ENCODE measurements at regions not wholly inside any gene's neighbourhood (a gene's known extent, or its start where the extent isn't known, plus 50 kb on each side); places are given as distances from the start of the nearest gene placed in this dataset.
"Not testable (repeated sequence)": the region's sequence is repeated elsewhere in the genome, so short reads cannot be mapped to it uniquely, and the experiment has no call there.

- H3K36me3 Mint-ChIP-seq (ENCODE audit: low read depth, unreplicated experiment), result no peaks in the 10 kb centered on the region
- H3K4me3 Mint-ChIP-seq (ENCODE audit: unreplicated experiment), result no peak overlapping the region
Observed at GRCh38 chr4:100340512-100341485, 150.5 kb upstream of the DDIT4L start.

DNA sequence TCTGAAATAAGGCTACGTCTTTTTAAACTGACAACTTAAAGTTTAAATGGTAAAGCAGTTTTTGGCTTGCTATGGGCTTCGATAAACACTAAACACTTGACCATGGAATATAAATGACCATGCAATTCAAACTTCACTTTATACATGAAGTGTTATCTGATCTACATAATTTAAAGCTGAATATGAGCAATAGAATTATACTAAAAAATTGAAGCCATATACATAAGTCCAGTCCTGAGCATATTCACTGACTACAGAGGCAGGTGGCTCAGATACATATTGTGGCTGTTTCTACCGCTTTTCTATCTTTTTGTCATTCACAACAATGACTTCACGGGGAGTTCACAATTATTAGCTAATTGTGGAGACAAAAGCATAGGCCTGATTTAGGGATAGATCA is 149.6 kb upstream of the DDIT4L start:
- Mint-ChIP-seq H3K27me3 (ENCODE audit: low read depth, unreplicated experiment) (no peaks in the 10 kb centered on the region), H3K36me3 (ENCODE audit: low read depth, unreplicated experiment) (no peaks in the 10 kb centered on the region), H3K27ac (ENCODE audit: unreplicated experiment) (no peak overlapping the region), H3K4me3 (ENCODE audit: unreplicated experiment) (no peak overlapping the region), H3K9me3 (ENCODE audit: unreplicated experiment) (peaks cover 10% of the 10 kb centered on the region), H3K4me1 (ENCODE audit: low read depth, unreplicated experiment) (peaks cover 8% of the 10 kb centered on the region)
- no peak for TF ChIP-seq CTCF (IDR thresholded peaks at IDR 0.05; ENCODE audit: insufficient read depth, low read depth, low read length)
- no peak for TF ChIP-seq EZH2 (IDR thresholded peaks at IDR 0.05; ENCODE audit: insufficient read depth, low read length)
- H4K20me1 ChIP-seq (ENCODE audit: insufficient read depth, low read length), result no peaks in the 10 kb centered on the region
- DNase-seq (ENCODE audit: low read depth) (no peak), FAIRE-seq (no peak)
- H3K36me3 ChIP-seq (ENCODE audit: insufficient read depth, low read length), result no peaks in the 10 kb centered on the region
- H3K27ac ChIP-seq (ENCODE audit: low read depth, low read length), result no peak overlapping the region
- H3K9me3 ChIP-seq (ENCODE audit: insufficient read depth, low read depth, low read length), result no peaks in the 10 kb centered on the region
- no peaks in the 10 kb centered on the region for H3K27me3 ChIP-seq (ENCODE audit: insufficient read depth, low read length)
- H3K79me2 ChIP-seq (ENCODE audit: insufficient read depth, low read length), result no peaks in the 10 kb centered on the region
- H3K9ac ChIP-seq (ENCODE audit: low read length), result no peak overlapping the region
- no peak overlapping the region for H2AFZ ChIP-seq (ENCODE audit: low read depth, low read length)
- H3K4me2 ChIP-seq (ENCODE audit: low read length), result no peak overlapping the region
- no peak overlapping the region for H3K4me3 ChIP-seq (ENCODE audit: insufficient read depth, low read depth, low read length)
- no peaks in the 10 kb centered on the region for H3K4me1 ChIP-seq (ENCODE audit: insufficient read depth, low read length)

More at GRCh38 chr4:100340512-100341485, 150.5 kb upstream of the DDIT4L start:
- TF ChIP-seq EZH2 (IDR thresholded peaks at IDR 0.05; ENCODE audit: insufficient read depth, low read length) (no peak), CTCF (IDR thresholded peaks at IDR 0.05; ENCODE audit: insufficient read depth, low read depth, low read length) (no peak)
- peaks cover 8% of the 10 kb centered on the region for H3K4me1 Mint-ChIP-seq (ENCODE audit: low read depth, unreplicated experiment)
- FAIRE-seq (peak; percentile 23), DNase-seq (ENCODE audit: low read depth) (peak; percentile 47)
- no peaks in the 10 kb centered on the region for H4K20me1 ChIP-seq (ENCODE audit: insufficient read depth, low read length)
- H3K4me3 ChIP-seq (ENCODE audit: insufficient read depth, low read depth, low read length), result no peak overlapping the region
- no peak overlapping the region for H2AFZ ChIP-seq (ENCODE audit: low read depth, low read length)
- H3K9me3 ChIP-seq (ENCODE audit: insufficient read depth, low read depth, low read length), result no peaks in the 10 kb centered on the region
- peak overlapping the region; percentile 50 for H3K27ac Mint-ChIP-seq (ENCODE audit: unreplicated experiment)
- H3K27me3 ChIP-seq (ENCODE audit: insufficient read depth, low read length), result no peaks in the 10 kb centered on the region
- H3K9me3 Mint-ChIP-seq (ENCODE audit: unreplicated experiment), result peaks cover 2% of the 10 kb centered on the region
- no peaks in the 10 kb centered on the region for H3K79me2 ChIP-seq (ENCODE audit: insufficient read depth, low read length)
- no peak overlapping the region for H3K27ac ChIP-seq (ENCODE audit: low read depth, low read length)
- H3K4me1 ChIP-seq (ENCODE audit: insufficient read depth, low read length), result no peaks in the 10 kb centered on the region
- H3K4me2 ChIP-seq (ENCODE audit: low read length), result no peak overlapping the region
- no peaks in the 10 kb centered on the region for H3K27me3 Mint-ChIP-seq (ENCODE audit: low read depth, unreplicated experiment)
- no peak overlapping the region for H3K9ac ChIP-seq (ENCODE audit: low read length)
- no peaks in the 10 kb centered on the region for H3K36me3 ChIP-seq (ENCODE audit: insufficient read depth, low read length)

DNA sequence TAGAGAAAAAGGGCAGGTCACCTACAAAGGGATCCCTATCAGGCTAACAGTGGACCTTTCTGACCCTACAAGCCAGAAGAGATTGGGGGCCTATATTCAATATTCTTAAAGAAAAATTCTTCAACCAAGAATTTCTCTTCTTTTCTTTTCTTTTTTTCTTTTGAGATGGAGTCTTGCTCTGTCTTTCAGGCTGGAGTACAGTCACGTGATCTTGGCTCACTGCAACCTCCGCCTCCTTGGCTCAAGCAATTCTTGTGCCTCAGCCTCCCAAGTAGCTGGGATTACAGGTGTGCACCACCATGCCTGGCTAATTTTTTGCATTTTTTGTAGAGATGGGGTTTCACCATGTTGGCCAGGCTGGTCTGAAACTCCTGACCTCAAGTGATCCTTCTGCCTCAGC is 143.2 kb upstream of the DDIT4L start:
- not testable (repeated sequence) for H3K79me2 ChIP-seq (ENCODE audit: insufficient read depth, low read length); H3K27me3 Mint-ChIP-seq (ENCODE audit: low read depth, unreplicated experiment); H3K36me3 ChIP-seq (ENCODE audit: insufficient read depth, low read length); H4K20me1 ChIP-seq (ENCODE audit: insufficient read depth, low read length); H3K27ac Mint-ChIP-seq (ENCODE audit: unreplicated experiment); H3K4me3 Mint-ChIP-seq (ENCODE audit: unreplicated experiment); H2AFZ ChIP-seq (ENCODE audit: low read depth, low read length); H3K4me1 Mint-ChIP-seq (ENCODE audit: low read depth, unreplicated experiment); DNase-seq (ENCODE audit: low read depth); H3K4me1 ChIP-seq (ENCODE audit: insufficient read depth, low read length); H3K36me3 Mint-ChIP-seq (ENCODE audit: low read depth, unreplicated experiment); H3K4me3 ChIP-seq (ENCODE audit: insufficient read depth, low read depth, low read length); H3K9me3 ChIP-seq (ENCODE audit: insufficient read depth, low read depth, low read length); FAIRE-seq; H3K27ac ChIP-seq (ENCODE audit: low read depth, low read length); H3K4me2 ChIP-seq (ENCODE audit: low read length); H3K27me3 ChIP-seq (ENCODE audit: insufficient read depth, low read length); H3K9ac ChIP-seq (ENCODE audit: low read length)
- H3K9me3 Mint-ChIP-seq (ENCODE audit: unreplicated experiment), result peaks cover 22% of the 10 kb centered on the region
